Gastroesophageal sphincter (tissue), 4 donors: ENCODE measurements at regions not wholly inside any gene's neighbourhood (a gene's known extent, or its start where the extent isn't known, plus 50 kb on each side); places are given as distances from the start of the nearest gene placed in this dataset.
"Not testable (repeated sequence)": the region's sequence is repeated elsewhere in the genome, so short reads cannot be mapped to it uniquely, and the experiment has no call there.

Source experiments
- ATAC-seq: fragments of 150-250 bp; one replicate; pipeline ENCODE4 v1.9.1; 2016; ENCODE audit warnings: mild to moderate bottlenecking, moderate library complexity
- H3K27ac ChIP-seq, 4 donors: fragments of 200-600 bp; sonication (generic) in 3 of 4; 1 replicate in 3 of 4; 2 replicates in 1 of 4; pipeline ENCODE4 v1.5.1; 2016 to 2019
- H3K27me3 ChIP-seq: fragments of 200-600 bp; sonication (generic); one replicate; pipeline ENCODE4 v1.5.1; 2019
- H3K36me3 ChIP-seq, 2 donors: fragments of 200-600 bp; sonication (generic); one replicate each; pipeline ENCODE4 v1.5.1; 2019; ENCODE audit warnings: control low read depth in 1 of 2
- H3K4me1 ChIP-seq, 3 donors: fragments of 200-600 bp; sonication (generic); 1 replicate in 2 of 3; 2 replicates in 1 of 3; pipeline ENCODE4 v1.5.1; 2016 to 2019; ENCODE audit warnings: control low read depth in 2 of 3
- H3K4me3 ChIP-seq, 2 donors: fragments of 200-600 bp; sonication (generic); one replicate each; pipeline ENCODE4 v1.5.1; 2019; ENCODE audit warnings: mild to moderate bottlenecking in 1 of 2, moderate library complexity in 1 of 2
- H3K9me3 ChIP-seq, 3 donors: fragments of 200-600 bp; sonication (generic); one replicate each; pipeline ENCODE4 v1.5.1; 2017 to 2019; ENCODE audit warnings: control low read depth in 2 of 3
- EP300 ChIP-seq: sonication (generic); formaldehyde crosslinking; IDR thresholded peaks from one replicate; pipeline ENCODE4 v1.6.1; 2017; ENCODE audit warnings: antibody characterized with exemption, mild to moderate bottlenecking
- POLR2A ChIP-seq, 2 donors: fragments of 450-650 bp; IDR thresholded peaks; one replicate each; pipeline ENCODE4 v1.6.1; 2017; ENCODE audit warnings: antibody characterized with exemption in 2 of 2, mild to moderate bottlenecking in 2 of 2, moderate library complexity in 1 of 2
- POLR2AphosphoS5 ChIP-seq: sonication (generic); formaldehyde crosslinking; IDR thresholded peaks from one replicate; pipeline ENCODE4 v1.6.1; 2017; ENCODE audit warnings: antibody characterized with exemption
- WGBS, 2 donors: methylation state at CpG; one replicate each; pipeline ENCODE4 v1.1.5; 2018; ENCODE audit warnings: low coverage in 1 of 2; 5-methylcytosine and 5-hydroxymethylcytosine counted together
- TF ChIP-seq, protein P1 (sequence below), 4 experiments: fragments of 200-600 bp in 2 of 4; fragments of 450-650 bp in 2 of 4; sonication (generic) in 1 of 4; IDR thresholded peaks; one replicate each; pipeline ENCODE4 v1.5.1; 2017 to 2019; ENCODE audit warnings: antibody characterized with exemption in 4 of 4, mild to moderate bottlenecking in 2 of 4, moderate library complexity in 2 of 4

DNA sequence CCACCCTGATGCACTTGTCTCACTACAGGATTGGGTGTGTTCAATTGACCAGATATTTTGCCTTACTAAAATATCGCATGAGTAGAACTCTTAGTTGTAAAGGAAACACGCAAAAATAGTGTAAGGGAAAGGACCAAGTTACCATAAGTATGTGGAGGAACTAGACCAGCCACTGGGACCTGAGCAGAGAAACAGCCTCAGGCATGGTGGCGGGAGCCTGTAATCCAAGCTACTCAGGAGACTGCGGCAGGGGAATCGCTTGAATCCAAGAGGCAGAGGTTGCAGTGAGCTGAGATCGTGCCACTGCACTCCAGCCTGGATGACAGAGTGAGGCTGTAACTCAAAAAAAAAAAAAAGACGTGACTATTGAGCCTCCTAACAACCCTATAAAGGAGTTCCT, 117.9 kb upstream of the SPATA31C2 start:
- H3K27me3 ChIP-seq: no peaks in the 10 kb centered on the region
- TF ChIP-seq POLR2A (IDR thresholded peaks at IDR 0.05) (no peak), EP300 (no peak), POLR2AphosphoS5 (no peak)
- TF ChIP-seq, protein P1, sequence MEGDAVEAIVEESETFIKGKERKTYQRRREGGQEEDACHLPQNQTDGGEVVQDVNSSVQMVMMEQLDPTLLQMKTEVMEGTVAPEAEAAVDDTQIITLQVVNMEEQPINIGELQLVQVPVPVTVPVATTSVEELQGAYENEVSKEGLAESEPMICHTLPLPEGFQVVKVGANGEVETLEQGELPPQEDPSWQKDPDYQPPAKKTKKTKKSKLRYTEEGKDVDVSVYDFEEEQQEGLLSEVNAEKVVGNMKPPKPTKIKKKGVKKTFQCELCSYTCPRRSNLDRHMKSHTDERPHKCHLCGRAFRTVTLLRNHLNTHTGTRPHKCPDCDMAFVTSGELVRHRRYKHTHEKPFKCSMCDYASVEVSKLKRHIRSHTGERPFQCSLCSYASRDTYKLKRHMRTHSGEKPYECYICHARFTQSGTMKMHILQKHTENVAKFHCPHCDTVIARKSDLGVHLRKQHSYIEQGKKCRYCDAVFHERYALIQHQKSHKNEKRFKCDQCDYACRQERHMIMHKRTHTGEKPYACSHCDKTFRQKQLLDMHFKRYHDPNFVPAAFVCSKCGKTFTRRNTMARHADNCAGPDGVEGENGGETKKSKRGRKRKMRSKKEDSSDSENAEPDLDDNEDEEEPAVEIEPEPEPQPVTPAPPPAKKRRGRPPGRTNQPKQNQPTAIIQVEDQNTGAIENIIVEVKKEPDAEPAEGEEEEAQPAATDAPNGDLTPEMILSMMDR (IDR thresholded peaks at IDR 0.05): no peak
- no peaks in the 10 kb centered on the region for H3K36me3 ChIP-seq
- no peak for ATAC-seq
- WGBS, 2 donors: 88 to 100% methylated on average over 2 to 7 of the region's 7 CpGs
- no peak overlapping the region for H3K4me3 ChIP-seq
- no peak overlapping the region for H3K27ac ChIP-seq
- peaks cover 0 to 14% (median 0%) of the 10 kb centered on the region in 3 donors for H3K9me3 ChIP-seq
- H3K4me1 ChIP-seq: peaks cover 0 to 16% (median 11%) of the 10 kb centered on the region in 3 donors

DNA sequence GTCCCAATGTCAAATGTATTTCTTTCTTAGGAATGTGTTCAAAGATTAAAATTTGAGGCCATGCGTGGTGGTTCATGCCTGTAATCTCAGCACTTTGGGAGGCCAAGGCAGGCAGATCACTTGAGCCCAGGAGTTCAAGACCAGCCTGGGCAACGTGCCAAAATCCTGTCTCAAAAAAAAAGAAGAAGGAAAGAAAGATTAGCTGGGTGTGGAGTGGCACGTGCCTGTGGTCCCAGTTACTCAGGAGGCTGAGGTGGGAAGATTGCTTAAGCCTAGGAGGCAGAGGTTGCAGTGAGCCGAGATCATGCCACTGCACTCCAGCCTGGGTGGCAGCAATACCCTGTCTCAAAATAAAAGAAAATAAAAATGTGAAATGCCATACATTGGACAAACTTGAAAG, 117.5 kb upstream of the SPATA31C2 start:
- Histone ChIP-seq H3K9me3 (peaks cover 0 to 16% (median 0%) of the 10 kb centered on the region in 3 donors), H3K4me1 (peaks cover 0 to 16% (median 11%) of the 10 kb centered on the region in 3 donors)
- not testable (repeated sequence) for H3K36me3 ChIP-seq, H3K4me3 ChIP-seq, H3K27ac ChIP-seq, H3K27me3 ChIP-seq, ATAC-seq
- 57 to 58% methylated on average over 4 of the region's 4 CpGs for WGBS, 2 donors

DNA sequence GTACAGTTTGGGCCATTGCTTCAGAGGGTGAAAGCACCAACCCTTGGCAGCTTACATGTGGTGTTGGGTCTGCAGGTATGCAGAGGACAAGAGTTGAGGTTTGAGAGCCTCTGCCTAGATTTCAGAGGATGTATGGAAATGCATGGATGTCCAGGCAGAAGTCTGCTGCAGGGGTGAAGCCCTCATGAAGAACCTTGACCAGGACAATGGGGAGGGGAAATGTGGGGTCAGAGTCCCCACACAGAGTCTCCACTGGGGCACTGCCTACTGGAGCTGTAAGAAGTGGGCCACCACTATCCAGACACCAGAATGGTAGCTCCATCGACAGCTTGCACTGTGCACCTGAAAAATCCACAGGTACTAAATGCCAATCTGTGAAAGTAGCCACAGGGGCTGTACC, 113.6 kb upstream of the SPATA31C2 start:
- no peak overlapping the region for H3K27ac ChIP-seq
- WGBS, 2 donors: no CpG with 5 or more reads among the region's 1 CpG
- H3K9me3 ChIP-seq: peaks cover 0 to 16% (median 0%) of the 10 kb centered on the region in 3 donors
- H3K36me3 ChIP-seq: no peaks in the 10 kb centered on the region
- H3K4me3 ChIP-seq: no peak overlapping the region
- no peak for TF ChIP-seq EP300
- TF ChIP-seq POLR2A (IDR thresholded peaks at IDR 0.05): no peak
- no peak for TF ChIP-seq POLR2AphosphoS5
- TF ChIP-seq, protein P1 (IDR thresholded peaks at IDR 0.05): no peak
- H3K4me1 ChIP-seq: no peaks in the 10 kb centered on the region
- H3K27me3 ChIP-seq: no peaks in the 10 kb centered on the region
- ATAC-seq: no peak

DNA sequence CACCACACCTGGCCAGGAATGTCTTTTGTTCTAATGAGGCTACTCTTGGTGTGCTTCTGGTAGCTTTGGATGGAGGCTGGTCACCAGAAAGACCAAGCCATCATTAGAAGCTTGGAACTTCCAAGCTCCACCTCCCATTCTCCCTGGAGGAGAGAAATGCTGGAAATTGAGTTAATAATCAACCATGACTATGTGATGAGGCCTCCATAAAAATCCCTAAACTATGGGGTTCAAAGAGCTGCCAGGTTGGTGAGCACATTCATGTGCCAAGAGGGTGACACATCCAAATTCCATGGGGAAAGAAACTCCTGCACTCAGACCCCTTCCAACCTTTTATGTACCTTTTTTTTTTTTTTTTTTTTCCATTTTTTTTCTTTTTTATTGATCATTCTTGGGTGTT, 105.5 kb upstream of the SPATA31C2 start:
- H3K36me3 ChIP-seq: no peaks in the 10 kb centered on the region
- ATAC-seq: no peak
- no peaks in the 10 kb centered on the region for H3K9me3 ChIP-seq
- no peaks in the 10 kb centered on the region for H3K4me1 ChIP-seq
- H3K27ac ChIP-seq: no peak overlapping the region
- TF ChIP-seq POLR2AphosphoS5: no peak
- TF ChIP-seq, protein P1 (IDR thresholded peaks at IDR 0.05): no peak
- no peak for TF ChIP-seq EP300
- TF ChIP-seq POLR2A (IDR thresholded peaks at IDR 0.05): no peak
- no peaks in the 10 kb centered on the region for H3K27me3 ChIP-seq
- no peak overlapping the region for H3K4me3 ChIP-seq

DNA sequence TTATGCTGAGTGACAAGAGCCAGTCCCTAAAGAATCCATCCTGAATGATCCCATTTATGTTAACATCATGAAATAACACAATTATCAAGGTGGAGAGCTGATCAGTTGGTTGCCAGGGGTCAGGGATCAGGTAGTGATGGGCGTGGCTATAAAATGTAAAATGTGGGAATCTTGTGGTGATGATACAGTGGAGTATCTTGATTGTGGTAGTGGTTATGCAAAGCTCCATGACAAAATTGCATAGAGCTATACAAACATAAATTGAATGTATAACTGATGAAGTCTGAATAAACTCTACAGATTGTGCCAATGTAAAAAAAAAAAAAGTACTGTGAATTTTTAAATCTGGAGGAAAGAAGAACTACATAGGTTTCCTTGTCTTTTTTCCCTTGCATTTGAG, 104.6 kb upstream of the SPATA31C2 start:
- ATAC-seq: no peak
- WGBS, 2 donors: 88 to 93% methylated on average over 1 of the region's 1 CpG
- Histone ChIP-seq H3K9me3 (no peaks in the 10 kb centered on the region), H3K27me3 (no peaks in the 10 kb centered on the region), H3K4me1 (peaks cover 0 to 4% (median 0%) of the 10 kb centered on the region in 3 donors), H3K4me3 (no peak overlapping the region), H3K27ac (no peak overlapping the region), H3K36me3 (no peaks in the 10 kb centered on the region)
- TF ChIP-seq POLR2A (IDR thresholded peaks at IDR 0.05) (no peak), POLR2AphosphoS5 (no peak), EP300 (no peak)
- TF ChIP-seq, protein P1 (IDR thresholded peaks at IDR 0.05): no peak
